ENCODE measurements at regions not wholly inside any gene's neighbourhood (a gene's known extent, or its start where the extent isn't known, plus 50 kb on each side); places are given as distances from the start of the nearest gene placed in this dataset.
A peak's percentile ranks its signal among the peaks of the same experiment; 100 is the strongest.

GRCh38 chr3:150118219-150118618, 147.5 kb upstream of the PFN2 start:
- ATAC-seq, result no peak

- no peak for ATAC-seq
These were observed 146.4 kb upstream of the PFN2 start for GRCh38 chr3:150117076-150117475.

GRCh38 chr3:150116196-150116595, 145.5 kb upstream of the PFN2 start:
- ATAC-seq, result no peak

- peak in 1 of 2 donors; percentile 27 for ATAC-seq
These were observed 144.3 kb upstream of the PFN2 start for GRCh38 chr3:150114873-150115540.

- no peak for ATAC-seq
These were observed 143.6 kb upstream of the PFN2 start for GRCh38 chr3:150114273-150114672.

- no peak for ATAC-seq
These were observed 139.4 kb upstream of the PFN2 start for GRCh38 chr3:150110097-150110496.

GRCh38 chr3:150107429-150108175, 136.9 kb upstream of the PFN2 start:
- ATAC-seq, result no peak

- ATAC-seq, result no peak
These were observed 136.2 kb upstream of the PFN2 start for GRCh38 chr3:150106740-150107428.

GRCh38 chr3:150105886-150106612, 135.4 kb upstream of the PFN2 start:
- no peak for ATAC-seq

- ATAC-seq, result no peak
These were observed 134.3 kb upstream of the PFN2 start for GRCh38 chr3:150105025-150105424.

- no peak for ATAC-seq
These were observed 133.9 kb upstream of the PFN2 start for GRCh38 chr3:150104564-150104963.

GRCh38 chr3:150101016-150101415, 130.3 kb upstream of the PFN2 start:
- no peak for ATAC-seq

GRCh38 chr3:150098621-150099020, 127.9 kb upstream of the PFN2 start:
- ATAC-seq, result no peak

GRCh38 chr3:150097588-150097890, 126.8 kb upstream of the PFN2 start:
- peak in 1 of 2 donors; percentile 24 for ATAC-seq

- ATAC-seq, result no peak
These were observed 126.2 kb upstream of the PFN2 start for GRCh38 chr3:150096700-150097587.

- ATAC-seq, result no peak
These were observed 123.6 kb upstream of the PFN2 start for GRCh38 chr3:150094150-150094933.

GRCh38 chr3:150091626-150092025, 120.9 kb upstream of the PFN2 start:
- no peak for ATAC-seq

- no peak for ATAC-seq
These were observed 120.2 kb upstream of the PFN2 start for GRCh38 chr3:150090877-150091276.

- ATAC-seq, result no peak
These were observed 119.3 kb upstream of the PFN2 start for GRCh38 chr3:150090006-150090405.

- no peak for ATAC-seq
These were observed 113.4 kb upstream of the PFN2 start for GRCh38 chr3:150084128-150084527.

- ATAC-seq, result no peak
These were observed 113.0 kb upstream of the PFN2 start for GRCh38 chr3:150083655-150084042.

All from activated CD4-positive, CD25-positive, alpha-beta regulatory T cell treated with anti-CD3 and anti-CD28 coated beads, Interleukin-2, amount 50 U/mL, for 24 hours (primary cell).